B cell (primary cell): ENCODE measurements at regions not wholly inside any gene's neighbourhood (a gene's known extent, or its start where the extent isn't known, plus 50 kb on each side); places are given as distances from the start of the nearest gene placed in this dataset.
"Not testable (repeated sequence)": the region's sequence is repeated elsewhere in the genome, so short reads cannot be mapped to it uniquely, and the experiment has no call there.

Experiments used
- ATAC-seq: fragments of 200-7000 bp; cut with Tn5 transposase; one replicate; pipeline ENCODE4 v1.10.0; 2021; ENCODE audit warnings: low read depth, mild to moderate bottlenecking, moderate number of reproducible peaks, moderate library complexity
- CTCF ChIA-PET: fragments of 350-600 bp; sonication (Branson Sonifier 250); formaldehyde crosslinking; loops from one replicate; lab custom pipeline; 2021; ENCODE audit warnings: antibody characterized with exemption, inconsistent platforms; lab: Charles Lee
- POLR2A ChIA-PET: fragments of 350-600 bp; sonication (Branson Sonifier 250); formaldehyde crosslinking; loops from one replicate; lab custom pipeline; 2021; ENCODE audit warnings: antibody characterized with exemption; lab: Charles Lee
- DNase-seq: peaks from one replicate; pipeline ENCODE4 v3.0.0; 2013
- H2AFZ ChIP-seq: 2 replicates; pipeline ENCODE4 v1.6.1; 2012; ENCODE audit warnings: mild to moderate bottlenecking, low read depth, low read length; ENCODE audit not compliant: insufficient read depth, poor library complexity, severe bottlenecking
- H3K27ac ChIP-seq, 2 donors: 1 replicate in 1 of 2; 2 replicates in 1 of 2; pipeline ENCODE4 v1.5.1; 2012 to 2013; ENCODE audit warnings: low read length in 2 of 2, mild to moderate bottlenecking in 2 of 2, moderate library complexity in 1 of 2
- H3K27me3 ChIP-seq, 4 experiments: fragments of 200-600 bp in 1 of 4; sonication (generic) in 1 of 4; replicated peaks in 1 of 4; 1 replicate in 2 of 4; 2 replicates in 2 of 4; pipeline versions ENCODE4 v1.6.1 to v1.7.0; 2013 to 2016; ENCODE audit warnings: low read length in 3 of 4, mild to moderate bottlenecking in 2 of 4, mixed read lengths in 1 of 4, moderate library complexity in 1 of 4; ENCODE audit not compliant: insufficient read depth in 4 of 4, control insufficient read depth in 3 of 4; ENCODE audit errors: control extremely low read depth in 1 of 4
- H3K36me3 ChIP-seq, 2 experiments: replicated peaks in 1 of 2; 1 replicate in 1 of 2; 2 replicates in 1 of 2; pipeline versions ENCODE4 v1.6.1 to v1.7.1; 2013; ENCODE audit warnings: low read length in 1 of 2; ENCODE audit not compliant: insufficient read depth in 2 of 2, control insufficient read depth in 1 of 2; ENCODE audit errors: control extremely low read depth in 1 of 2, extremely low read depth in 1 of 2
- H3K4me1 ChIP-seq, 2 donors: fragments of 200-600 bp in 1 of 2; sonication (generic) in 1 of 2; 1 replicate in 1 of 2; 2 replicates in 1 of 2; pipeline versions ENCODE4 v1.5.1 to v1.6.1; 2013 to 2017; ENCODE audit warnings: low read length in 2 of 2; ENCODE audit not compliant: control insufficient read depth in 2 of 2, insufficient read depth in 2 of 2
- H3K4me2 ChIP-seq: replicated peaks from 2 replicates; pipeline ENCODE3; 2012; ENCODE audit warnings: mild to moderate bottlenecking, low read depth, low read length; ENCODE audit not compliant: poor library complexity, severe bottlenecking
- H3K4me3 ChIP-seq, 5 experiments: fragments of 200-600 bp in 1 of 5; sonication (generic) in 1 of 5; 1 replicate in 3 of 5; 2 replicates in 2 of 5; pipeline versions ENCODE4 v1.5.1 to v1.7.0; 2011 to 2016; ENCODE audit warnings: low read length in 4 of 5, mild to moderate bottlenecking in 4 of 5, low read depth in 2 of 5, control low read depth in 1 of 5, moderate library complexity in 1 of 5; ENCODE audit not compliant: insufficient read depth in 1 of 5; ENCODE audit errors: control extremely low read depth in 1 of 5, extremely low read depth in 1 of 5
- H3K79me2 ChIP-seq: fragments of 200-600 bp; sonication (generic); one replicate; pipeline ENCODE4 v1.6.0; 2016; ENCODE audit warnings: low read length; ENCODE audit not compliant: control insufficient read depth, insufficient read depth
- H3K9ac ChIP-seq: fragments of 200-600 bp; sonication (generic); 2 replicates; pipeline ENCODE4 v1.6.1; 2017; ENCODE audit warnings: mild to moderate bottlenecking, low read length, moderate library complexity
- H3K9me3 ChIP-seq, 3 donors: one replicate each; pipeline versions ENCODE4 v1.6.1 to v1.7.1; 2013; ENCODE audit warnings: low read length in 2 of 3; ENCODE audit not compliant: control insufficient read depth in 2 of 3, insufficient read depth in 1 of 3; ENCODE audit errors: control extremely low read depth in 1 of 3
- H4K20me1 ChIP-seq: 2 replicates; pipeline ENCODE4 v1.6.0; 2012; ENCODE audit warnings: mild to moderate bottlenecking, low read length; ENCODE audit not compliant: insufficient read depth, control insufficient read depth, poor library complexity, severe bottlenecking
- H3K27ac Mint-ChIP-seq: one replicate; pipeline ENCODE4 v1.8.0; 2021; ENCODE audit warnings: mixed read lengths
- H3K27me3 Mint-ChIP-seq: one replicate; pipeline ENCODE4 v1.8.0; 2021; ENCODE audit warnings: mixed read lengths
- H3K4me1 Mint-ChIP-seq: one replicate; pipeline ENCODE4 v1.8.0; 2021; ENCODE audit warnings: mixed read lengths
- H3K4me3 Mint-ChIP-seq: one replicate; pipeline ENCODE4 v1.8.0; 2021; ENCODE audit warnings: mixed read lengths
- H3K9me3 Mint-ChIP-seq: one replicate; pipeline ENCODE4 v1.8.0; 2022; ENCODE audit warnings: mixed read lengths; ENCODE audit not compliant: insufficient read depth
- EZH2 ChIP-seq: IDR thresholded peaks from 2 replicates; pipeline ENCODE4 v1.6.1; 2012; ENCODE audit warnings: borderline replicate concordance, low read depth, mild to moderate bottlenecking, moderate library complexity, low read length; ENCODE audit not compliant: insufficient read depth, poor library complexity, severe bottlenecking
- WGBS: methylation state at CpG from one replicate; pipeline ENCODE4 v1.1.5; 2013; ENCODE audit warnings: missing lambda C conversion rate; ENCODE audit not compliant: insufficient coverage; 5-methylcytosine and 5-hydroxymethylcytosine counted together
- intact Hi-C: fragments of 100-400 bp; cut with micrococcal nuclease; formaldehyde crosslinking; loops from one replicate; pipeline ENCODE4 v1.10.0; 2022
- TF ChIP-seq, protein P1 (sequence below): fragments of 200-600 bp; IDR thresholded peaks from one replicate; pipeline ENCODE4 v1.8.0; 2022; ENCODE audit warnings: antibody characterized with exemption, mild to moderate bottlenecking

DNA sequence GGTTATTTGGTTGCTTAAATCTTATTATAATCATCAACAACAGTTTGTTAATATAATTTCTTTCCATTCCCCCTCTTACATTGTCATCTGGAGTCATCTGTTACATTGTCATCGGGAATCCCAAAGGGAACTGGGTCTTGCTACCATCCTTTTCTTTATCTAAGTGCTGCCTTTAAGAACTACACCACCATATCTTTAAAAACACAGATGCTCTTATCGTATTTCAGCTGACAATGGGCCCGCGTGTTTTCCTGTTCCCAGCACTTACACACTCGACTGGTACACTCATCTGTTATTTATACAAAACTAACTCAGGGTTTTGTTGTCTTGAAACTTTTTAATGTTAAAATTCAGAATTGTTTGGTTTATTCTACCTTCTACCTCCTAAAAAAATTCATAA lies 256.2 kb upstream of the MGMT start:
- POLR2A ChIA-PET = no interaction called here
- Mint-ChIP-seq H3K27ac (no peak overlapping the region), H3K4me3 (no peak overlapping the region), H3K9me3 (no peaks in the 10 kb centered on the region), H3K4me1 (no peaks in the 10 kb centered on the region), H3K27me3 (no peaks in the 10 kb centered on the region)
- intact Hi-C loops = no loop called here
- Histone ChIP-seq H3K4me3 (no peak overlapping the region), H3K27me3 (peaks cover 0 to 3% (median 0%) of the 10 kb centered on the region in 4 experiments), H2AFZ (no peak overlapping the region), H3K79me2 (no peaks in the 10 kb centered on the region), H3K27ac (no peak overlapping the region), H3K36me3 (no peaks in the 10 kb centered on the region), H3K9ac (no peak overlapping the region), H3K4me2 (no peak overlapping the region), H3K9me3 (peaks cover 0 to 5% (median 0%) of the 10 kb centered on the region in 3 donors), H4K20me1 (no peaks in the 10 kb centered on the region), H3K4me1 (no peaks in the 10 kb centered on the region)
- DNase-seq = no peak
- CTCF ChIA-PET = no interaction called here
- WGBS = 63% methylated on average over 3 of the region's 5 CpGs
- ATAC-seq = no peak
- TF ChIP-seq, protein P1, sequence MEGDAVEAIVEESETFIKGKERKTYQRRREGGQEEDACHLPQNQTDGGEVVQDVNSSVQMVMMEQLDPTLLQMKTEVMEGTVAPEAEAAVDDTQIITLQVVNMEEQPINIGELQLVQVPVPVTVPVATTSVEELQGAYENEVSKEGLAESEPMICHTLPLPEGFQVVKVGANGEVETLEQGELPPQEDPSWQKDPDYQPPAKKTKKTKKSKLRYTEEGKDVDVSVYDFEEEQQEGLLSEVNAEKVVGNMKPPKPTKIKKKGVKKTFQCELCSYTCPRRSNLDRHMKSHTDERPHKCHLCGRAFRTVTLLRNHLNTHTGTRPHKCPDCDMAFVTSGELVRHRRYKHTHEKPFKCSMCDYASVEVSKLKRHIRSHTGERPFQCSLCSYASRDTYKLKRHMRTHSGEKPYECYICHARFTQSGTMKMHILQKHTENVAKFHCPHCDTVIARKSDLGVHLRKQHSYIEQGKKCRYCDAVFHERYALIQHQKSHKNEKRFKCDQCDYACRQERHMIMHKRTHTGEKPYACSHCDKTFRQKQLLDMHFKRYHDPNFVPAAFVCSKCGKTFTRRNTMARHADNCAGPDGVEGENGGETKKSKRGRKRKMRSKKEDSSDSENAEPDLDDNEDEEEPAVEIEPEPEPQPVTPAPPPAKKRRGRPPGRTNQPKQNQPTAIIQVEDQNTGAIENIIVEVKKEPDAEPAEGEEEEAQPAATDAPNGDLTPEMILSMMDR = no peak
- TF ChIP-seq EZH2 = no peak

DNA sequence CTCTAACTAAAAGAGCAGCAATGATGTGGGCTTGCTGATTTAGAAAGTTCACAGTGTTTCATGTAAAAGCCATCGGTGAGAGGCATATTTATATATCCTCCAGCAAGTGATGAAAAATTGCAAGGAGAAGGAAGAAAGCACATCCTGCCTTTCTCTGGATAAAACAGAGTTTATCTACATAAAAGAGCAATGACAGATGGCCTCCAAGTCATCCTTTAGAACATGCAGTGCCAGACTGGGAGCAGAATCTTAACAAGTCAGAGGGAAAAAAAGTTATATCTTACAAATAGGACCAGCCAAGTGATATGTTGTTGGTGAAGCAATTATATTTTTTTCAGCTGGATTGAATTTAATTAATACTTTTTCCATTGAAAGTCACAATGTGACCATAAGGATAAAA lies 253.8 kb upstream of the MGMT start:
- no peak for ATAC-seq
- no peaks in the 10 kb centered on the region for H3K4me1 Mint-ChIP-seq
- Histone ChIP-seq H3K9ac (no peak overlapping the region), H3K27ac (no peak overlapping the region), H3K4me2 (no peak overlapping the region), H3K4me1 (no peaks in the 10 kb centered on the region), H3K9me3 (peaks cover 0 to 2% (median 0%) of the 10 kb centered on the region in 3 donors), H3K4me3 (no peak overlapping the region), H3K36me3 (no peaks in the 10 kb centered on the region), H2AFZ (no peak overlapping the region), H4K20me1 (no peaks in the 10 kb centered on the region), H3K79me2 (no peaks in the 10 kb centered on the region), H3K27me3 (peaks cover 0 to 3% (median 0%) of the 10 kb centered on the region in 4 experiments)
- no peak overlapping the region for H3K4me3 Mint-ChIP-seq
- no peaks in the 10 kb centered on the region for H3K27me3 Mint-ChIP-seq
- WGBS = no CpG with 5 or more reads among the region's 1 CpG
- TF ChIP-seq, protein P1 = no peak
- TF ChIP-seq EZH2 = no peak
- CTCF ChIA-PET = no interaction called here
- POLR2A ChIA-PET = no interaction called here
- no peak for DNase-seq
- intact Hi-C loops = no loop called here
- no peak overlapping the region for H3K27ac Mint-ChIP-seq
- no peaks in the 10 kb centered on the region for H3K9me3 Mint-ChIP-seq

DNA sequence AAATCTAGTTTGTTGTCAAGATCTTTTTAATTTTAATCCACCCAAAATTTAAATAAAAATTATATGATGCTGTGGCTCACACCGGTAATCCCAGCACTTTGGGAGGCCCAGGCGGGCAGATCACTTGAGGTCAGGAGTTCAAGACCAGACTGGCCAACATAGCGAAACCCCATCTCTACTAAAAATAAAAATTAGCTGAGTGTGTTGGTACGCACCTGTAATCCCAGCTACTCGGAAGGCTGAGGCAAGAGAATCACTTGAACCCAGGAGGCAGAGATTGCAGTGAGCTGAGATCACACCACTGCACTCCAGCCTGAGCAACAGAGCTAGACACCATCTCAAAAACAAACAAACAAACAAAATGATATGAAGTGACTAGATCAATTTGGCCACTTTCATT lies 253.0 kb upstream of the MGMT start:
- H4K20me1 ChIP-seq, POLR2A ChIA-PET, H3K4me1 Mint-ChIP-seq, H3K4me1 ChIP-seq, H3K27me3 ChIP-seq, DNase-seq, H3K27me3 Mint-ChIP-seq, H3K4me2 ChIP-seq, CTCF ChIA-PET, intact Hi-C loops, H3K36me3 ChIP-seq, H3K9me3 ChIP-seq, H3K27ac ChIP-seq, H3K79me2 ChIP-seq, H3K4me3 Mint-ChIP-seq, ATAC-seq, H3K9me3 Mint-ChIP-seq, H3K9ac ChIP-seq, H2AFZ ChIP-seq, H3K27ac Mint-ChIP-seq, H3K4me3 ChIP-seq: not testable (repeated sequence)
- no CpG with 5 or more reads among the region's 5 CpGs for WGBS
